ENCODE measurements at regions not wholly inside any gene's neighbourhood (a gene's known extent, or its start where the extent isn't known, plus 50 kb on each side); places are given as distances from the start of the nearest gene placed in this dataset.
"Not testable (repeated sequence)": the region's sequence is repeated elsewhere in the genome, so short reads cannot be mapped to it uniquely, and the experiment has no call there.

DNA sequence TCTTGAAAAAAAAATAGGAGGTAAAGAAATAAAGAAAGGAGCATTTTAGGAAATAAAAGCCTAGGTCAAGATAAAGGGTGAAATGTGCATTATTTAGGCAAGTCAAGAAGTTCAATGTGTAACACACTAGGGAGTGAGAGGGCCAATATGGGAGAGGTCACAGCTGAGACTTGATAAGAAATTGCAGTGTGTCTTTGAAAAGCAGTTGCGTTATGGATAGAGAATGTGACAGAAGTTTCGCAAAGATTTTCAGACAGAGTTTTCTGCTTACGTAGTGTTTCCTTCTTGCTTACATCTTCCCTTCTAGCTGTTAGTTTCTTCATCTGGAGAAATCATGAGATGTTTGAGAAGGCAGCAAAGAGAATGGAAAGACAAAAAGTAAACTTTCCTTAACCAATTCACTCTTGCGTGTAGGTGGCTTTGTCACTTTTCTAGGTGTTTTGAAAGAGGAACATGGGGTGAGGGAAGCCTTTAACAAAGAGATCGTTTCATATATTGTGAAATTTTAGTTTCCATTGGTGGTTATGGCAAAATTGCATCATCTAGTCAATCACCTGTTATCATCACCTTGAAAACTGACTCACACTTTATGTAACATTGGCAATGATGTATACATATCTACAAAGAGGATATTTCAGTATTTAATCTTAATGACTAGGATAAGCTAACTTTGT is 975.5 kb downstream of the OLFM4 start:
- DNase-seq (ENCODE audit: extremely low spot score): no peak
- POLR2A ChIA-PET: no interaction called here
- no peak for TF ChIP-seq NFRKB (IDR thresholded peaks at IDR 0.05)
- TF ChIP-seq TARDBP (IDR thresholded peaks at IDR 0.05): no peak
- TF ChIP-seq CTBP1 (IDR thresholded peaks at IDR 0.05; ENCODE audit: borderline replicate concordance): no peak
- CTCF ChIA-PET: no interaction called here

DNA sequence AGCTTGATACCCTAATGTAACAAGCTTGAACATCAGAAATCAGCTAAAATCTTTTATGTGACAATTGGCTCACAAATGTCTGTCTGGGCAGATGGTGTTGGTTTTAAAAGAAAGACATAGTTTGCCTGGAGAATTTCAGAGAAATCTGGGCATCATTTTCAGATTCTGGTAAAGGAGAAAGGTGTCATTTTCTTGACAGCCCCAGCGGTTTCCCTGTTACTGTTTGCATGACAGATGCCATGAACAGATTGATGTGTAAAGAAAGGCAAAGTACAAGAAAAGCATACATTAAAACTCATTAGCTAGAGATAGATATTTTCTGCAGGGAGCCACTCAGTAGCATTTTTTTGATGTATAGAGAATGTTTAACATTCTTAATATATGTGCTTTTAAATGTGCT is 987.9 kb downstream of the OLFM4 start:
- ChIA-PET CTCF (no interaction called here), POLR2A (no interaction called here)
- DNase-seq (ENCODE audit: extremely low spot score): no peak
- TF ChIP-seq SUZ12 (IDR thresholded peaks at IDR 0.05): no peak
- TF ChIP-seq FOXM1 (IDR thresholded peaks at IDR 0.05; ENCODE audit: borderline replicate concordance): no peak
- no peak for TF ChIP-seq FOXK2 (IDR thresholded peaks at IDR 0.05)
- no peak for TF ChIP-seq ARNT (IDR thresholded peaks at IDR 0.05)

DNA sequence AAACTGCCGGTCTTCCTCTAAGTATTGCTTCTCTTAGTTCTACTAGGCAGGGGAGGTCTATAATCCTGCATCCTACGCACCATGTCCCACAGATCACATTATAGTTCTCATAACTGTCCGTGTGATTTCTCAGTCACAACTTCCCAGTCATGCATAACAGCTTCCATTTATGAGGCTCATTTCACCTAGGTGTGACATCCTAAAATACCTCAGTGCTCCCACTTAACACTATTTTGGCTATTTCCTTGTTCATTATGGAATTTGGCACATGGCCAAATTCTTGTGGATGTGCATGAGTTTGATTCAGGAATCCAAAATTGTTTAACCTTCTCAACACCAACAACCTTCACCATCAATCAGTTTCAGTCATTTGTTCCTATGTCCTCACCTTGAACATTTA is 989.9 kb downstream of the OLFM4 start:
- no peak for DNase-seq (ENCODE audit: extremely low spot score)
- TF ChIP-seq FOXA1 (IDR thresholded peaks at IDR 0.05): no peak
- TF ChIP-seq ARNT (IDR thresholded peaks at IDR 0.05): no peak
- no peak for TF ChIP-seq NFRKB (IDR thresholded peaks at IDR 0.05)
- TF ChIP-seq L3MBTL2 (conservative IDR thresholded peaks at IDR 0.05): no peak
- no peak for TF ChIP-seq SUZ12 (IDR thresholded peaks at IDR 0.05)
- TF ChIP-seq ELF4 (IDR thresholded peaks at IDR 0.05): no peak
- no peak for TF ChIP-seq HDGF (IDR thresholded peaks at IDR 0.05; ENCODE audit: borderline replicate concordance)
- no peak for TF ChIP-seq FOXK2 (IDR thresholded peaks at IDR 0.05)
- TF ChIP-seq, protein P1, sequence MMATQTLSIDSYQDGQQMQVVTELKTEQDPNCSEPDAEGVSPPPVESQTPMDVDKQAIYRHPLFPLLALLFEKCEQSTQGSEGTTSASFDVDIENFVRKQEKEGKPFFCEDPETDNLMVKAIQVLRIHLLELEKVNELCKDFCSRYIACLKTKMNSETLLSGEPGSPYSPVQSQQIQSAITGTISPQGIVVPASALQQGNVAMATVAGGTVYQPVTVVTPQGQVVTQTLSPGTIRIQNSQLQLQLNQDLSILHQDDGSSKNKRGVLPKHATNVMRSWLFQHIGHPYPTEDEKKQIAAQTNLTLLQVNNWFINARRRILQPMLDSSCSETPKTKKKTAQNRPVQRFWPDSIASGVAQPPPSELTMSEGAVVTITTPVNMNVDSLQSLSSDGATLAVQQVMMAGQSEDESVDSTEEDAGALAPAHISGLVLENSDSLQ (IDR thresholded peaks at IDR 0.05): no peak
- TF ChIP-seq ZNF384 (IDR thresholded peaks at IDR 0.05): no peak
- TF ChIP-seq FOXM1 (IDR thresholded peaks at IDR 0.05; ENCODE audit: borderline replicate concordance): no peak
- no peak for TF ChIP-seq CTBP1 (IDR thresholded peaks at IDR 0.05; ENCODE audit: borderline replicate concordance)
- TF ChIP-seq LEF1 (IDR thresholded peaks at IDR 0.05; ENCODE audit: borderline replicate concordance): no peak
- TF ChIP-seq TARDBP (IDR thresholded peaks at IDR 0.05): no peak
- ChIA-PET CTCF (no interaction called here), POLR2A (no interaction called here)

DNA sequence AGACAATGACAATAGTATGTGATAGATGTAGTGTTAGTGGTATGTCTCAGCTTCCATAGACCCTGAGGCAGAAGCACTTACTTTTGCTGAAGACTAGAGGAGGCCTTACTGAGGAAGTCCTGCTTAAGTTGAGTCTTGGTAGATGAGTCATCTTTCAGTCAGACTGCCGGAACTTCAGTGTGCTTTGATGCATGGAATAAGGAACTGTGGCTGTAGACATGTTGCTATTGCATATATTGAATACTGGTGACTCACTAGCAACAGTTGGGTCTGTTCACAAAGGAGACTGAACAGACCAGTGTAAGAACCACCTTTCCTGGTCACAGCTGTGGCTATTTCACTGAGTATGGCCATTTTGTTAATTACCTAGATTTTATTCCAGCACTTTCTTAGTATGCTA is 1000.6 kb downstream of the OLFM4 start:
- ChIA-PET CTCF (no interaction called here), POLR2A (no interaction called here)
- TF ChIP-seq TARDBP (IDR thresholded peaks at IDR 0.05): no peak
- TF ChIP-seq, protein P1 (IDR thresholded peaks at IDR 0.05): no peak
- TF ChIP-seq ZNF384 (IDR thresholded peaks at IDR 0.05): no peak
- TF ChIP-seq FOXM1 (IDR thresholded peaks at IDR 0.05; ENCODE audit: borderline replicate concordance): no peak
- TF ChIP-seq L3MBTL2 (conservative IDR thresholded peaks at IDR 0.05): no peak
- peak; percentile 5 for DNase-seq (ENCODE audit: extremely low spot score)

DNA sequence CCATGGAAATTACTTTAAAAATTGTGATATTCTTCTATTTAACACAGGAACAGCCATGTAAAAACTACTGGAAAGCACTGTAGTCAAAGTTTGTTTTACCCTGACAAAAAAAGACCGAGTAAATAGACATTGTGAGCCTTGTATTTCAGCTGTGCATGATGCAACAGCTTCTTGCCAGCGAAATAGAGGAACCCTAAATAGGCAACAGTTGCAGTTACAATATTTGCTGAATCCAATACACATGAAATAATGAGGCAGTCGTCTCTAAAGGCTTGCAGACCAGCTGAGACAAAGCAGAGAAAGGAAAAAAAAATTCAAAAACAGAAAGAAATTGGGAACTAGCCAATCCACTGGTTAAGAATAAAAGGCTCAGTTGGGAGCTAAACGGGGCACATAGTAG is 1001.1 kb downstream of the OLFM4 start:
- CTCF ChIA-PET: no interaction called here
- DNase-seq (ENCODE audit: extremely low spot score): no peak

DNA sequence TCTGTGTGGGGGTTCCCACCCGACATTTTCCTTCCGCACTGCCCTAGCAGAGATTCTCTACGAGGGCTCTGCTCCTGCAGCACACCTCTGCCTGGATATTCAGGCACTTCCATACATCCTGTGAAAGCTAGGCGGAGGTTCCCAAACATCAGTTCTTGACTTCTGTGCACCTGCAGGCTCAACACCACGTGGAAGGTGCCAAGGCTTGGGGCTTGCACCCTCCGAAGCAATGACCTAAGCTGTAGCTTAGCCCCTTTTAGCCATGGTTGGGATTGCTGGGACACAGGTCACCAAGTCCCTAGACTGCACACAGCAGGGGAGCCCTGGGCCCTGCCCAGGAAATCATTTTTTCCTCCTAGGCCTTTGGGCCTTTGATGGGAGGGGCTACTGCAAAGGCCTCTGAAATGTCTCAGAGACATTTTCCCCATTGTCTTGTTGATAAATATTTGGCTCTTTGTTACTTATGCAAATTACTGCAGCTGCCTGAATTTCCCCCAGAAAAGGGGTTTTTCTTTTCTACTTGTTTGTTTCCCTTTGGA is 1004.8 kb downstream of the OLFM4 start:
- CTCF ChIA-PET: no interaction called here
- POLR2A ChIA-PET: no interaction called here
- TF ChIP-seq FOXM1 (IDR thresholded peaks at IDR 0.05; ENCODE audit: borderline replicate concordance): no peak
- TF ChIP-seq, protein P1 (IDR thresholded peaks at IDR 0.05): no peak
- DNase-seq (ENCODE audit: extremely low spot score): no peak

More for the DNA sequence above, 1001.1 kb downstream of the OLFM4 start:
- POLR2A ChIA-PET: no interaction called here
- TF ChIP-seq ZNF384 (IDR thresholded peaks at IDR 0.05) (no peak), FOXK2 (IDR thresholded peaks at IDR 0.05) (no peak), FOXA1 (IDR thresholded peaks at IDR 0.05) (no peak), BHLHE40 (IDR thresholded peaks at IDR 0.05; ENCODE audit: borderline replicate concordance) (no peak), L3MBTL2 (conservative IDR thresholded peaks at IDR 0.05) (no peak)
- TF ChIP-seq, protein P1 (IDR thresholded peaks at IDR 0.05): no peak

DNA sequence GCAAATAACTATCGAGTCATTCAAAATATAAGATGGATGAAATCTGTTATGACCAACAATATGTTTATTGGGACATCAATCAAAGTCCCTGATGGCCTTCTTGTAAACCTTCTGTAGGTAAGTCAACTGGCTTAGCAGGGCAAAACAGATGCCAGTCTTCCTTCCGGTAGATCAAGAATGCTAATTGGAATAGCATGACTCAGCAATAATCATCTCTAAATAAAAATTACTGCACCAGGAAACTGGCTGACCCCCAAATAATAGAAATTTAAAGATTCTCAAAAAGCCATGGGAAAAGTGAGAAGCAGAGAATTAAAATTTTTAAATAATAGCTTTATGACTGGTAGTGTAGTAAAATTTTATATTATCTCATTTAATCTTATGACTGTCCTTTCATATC is 1005.4 kb downstream of the OLFM4 start:
- POLR2A ChIA-PET: no interaction called here
- CTCF ChIA-PET: no interaction called here
- TF ChIP-seq ARNT (IDR thresholded peaks at IDR 0.05) (no peak), TARDBP (IDR thresholded peaks at IDR 0.05) (no peak), SUZ12 (IDR thresholded peaks at IDR 0.05) (no peak), NFRKB (IDR thresholded peaks at IDR 0.05) (no peak), SP1 (IDR thresholded peaks at IDR 0.05) (no peak), ELF4 (IDR thresholded peaks at IDR 0.05) (no peak), ZNF384 (IDR thresholded peaks at IDR 0.05) (no peak), BHLHE40 (IDR thresholded peaks at IDR 0.05; ENCODE audit: borderline replicate concordance) (no peak), FOXK2 (IDR thresholded peaks at IDR 0.05) (no peak), HDGF (IDR thresholded peaks at IDR 0.05; ENCODE audit: borderline replicate concordance) (no peak), L3MBTL2 (conservative IDR thresholded peaks at IDR 0.05) (no peak), CTBP1 (IDR thresholded peaks at IDR 0.05; ENCODE audit: borderline replicate concordance) (no peak)
- DNase-seq (ENCODE audit: extremely low spot score): no peak

DNA sequence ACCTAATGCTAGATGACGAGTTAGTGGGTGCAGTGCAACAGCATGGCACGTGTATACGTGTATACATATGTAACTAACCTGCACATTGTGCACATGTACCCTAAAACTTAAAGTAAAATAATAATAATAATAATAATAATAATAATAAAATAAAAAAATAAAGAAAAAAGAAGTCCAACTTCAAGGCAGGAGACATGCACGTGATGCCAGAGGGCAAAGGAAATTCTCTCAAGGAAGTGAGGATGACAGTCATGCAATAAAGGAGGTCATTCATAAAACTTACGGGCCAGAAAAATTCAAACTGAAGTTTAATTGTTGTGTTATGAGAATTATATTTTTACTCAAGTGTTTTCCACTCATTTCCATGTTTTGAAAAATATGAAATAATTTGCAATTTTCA is 1028.8 kb downstream of the OLFM4 start:
- POLR2A ChIA-PET; DNase-seq (ENCODE audit: extremely low spot score); CTCF ChIA-PET: not testable (repeated sequence)

DNA sequence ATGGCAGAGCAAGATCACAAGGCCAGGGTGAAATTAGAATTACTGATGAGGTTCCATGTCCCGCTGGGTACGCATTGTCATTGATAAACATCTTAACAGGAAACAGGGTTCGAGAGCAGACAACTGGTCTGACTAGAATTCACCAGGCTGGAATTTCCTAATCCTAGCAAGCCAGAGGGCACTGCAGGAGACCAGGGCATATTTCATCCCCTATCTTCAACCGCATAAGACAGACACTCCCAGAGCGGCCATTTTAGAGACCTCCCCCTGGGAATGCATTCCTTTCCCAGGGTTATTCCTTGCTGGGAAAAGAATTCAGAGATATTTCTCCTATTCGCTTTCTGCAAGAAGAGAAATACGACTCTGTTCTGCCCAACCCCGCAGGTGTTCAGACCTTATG is 1041.3 kb downstream of the OLFM4 start:
- POLR2A ChIA-PET; CTCF ChIA-PET; DNase-seq (ENCODE audit: extremely low spot score): not testable (repeated sequence)
